Endodermal cell (in vitro differentiated cells): ENCODE measurements at regions not wholly inside any gene's neighbourhood (a gene's known extent, or its start where the extent isn't known, plus 50 kb on each side); places are given as distances from the start of the nearest gene placed in this dataset.

Experiments
- DNase-seq: peaks from one replicate; pipeline ENCODE4 v3.0.0-alpha.2; 2017
- H3K27ac ChIP-seq: 2 replicates; pipeline ENCODE4 v1.5.1; 2013; ENCODE audit warnings: mild to moderate bottlenecking, low read depth, low read length, moderate library complexity
- H3K27me3 ChIP-seq: 2 replicates; pipeline ENCODE4 v1.6.1; 2013; ENCODE audit warnings: mild to moderate bottlenecking, low read length, moderate library complexity; ENCODE audit not compliant: insufficient read depth, control insufficient read depth, poor library complexity, severe bottlenecking
- H3K36me3 ChIP-seq: 2 replicates; pipeline ENCODE4 v1.7.0; 2013; ENCODE audit warnings: mild to moderate bottlenecking, low read length, moderate library complexity; ENCODE audit not compliant: control insufficient read depth, insufficient read depth
- H3K4me1 ChIP-seq: one replicate; pipeline ENCODE4 v1.7.0; 2013; ENCODE audit warnings: low read length; ENCODE audit not compliant: control insufficient read depth, insufficient read depth
- H3K4me3 ChIP-seq: 2 replicates; pipeline ENCODE4 v1.5.1; 2013; ENCODE audit warnings: mild to moderate bottlenecking, low read length, moderate library complexity
- H3K9ac ChIP-seq: 2 replicates; pipeline ENCODE4 v1.6.1; 2013; ENCODE audit warnings: mild to moderate bottlenecking, low read length, moderate library complexity; ENCODE audit not compliant: poor library complexity, severe bottlenecking; ENCODE audit errors: extremely low read depth
- H3K9me3 ChIP-seq: 2 replicates; pipeline ENCODE4 v1.6.1; 2013; ENCODE audit warnings: mild to moderate bottlenecking, low read length, moderate library complexity; ENCODE audit not compliant: control insufficient read depth
- H3K27ac Mint-ChIP-seq: 2 replicates; pipeline ENCODE4 v1.8.0; 2020; ENCODE audit warnings: mixed read lengths
- H3K27me3 Mint-ChIP-seq: 2 replicates; pipeline ENCODE4 v1.8.0; 2021; ENCODE audit warnings: mild to moderate bottlenecking, mixed read lengths; ENCODE audit not compliant: insufficient read depth
- H3K36me3 Mint-ChIP-seq: 2 replicates; pipeline ENCODE4 v1.8.0; 2020; ENCODE audit warnings: low read depth, mixed read lengths
- H3K4me1 Mint-ChIP-seq: 2 replicates; pipeline ENCODE4 v1.8.0; 2020; ENCODE audit warnings: mixed read lengths
- H3K4me3 Mint-ChIP-seq: 2 replicates; pipeline ENCODE4 v1.8.0; 2020; ENCODE audit warnings: mild to moderate bottlenecking, moderate library complexity, mixed read lengths
- H3K9me3 Mint-ChIP-seq: 2 replicates; pipeline ENCODE4 v1.8.0; 2020; ENCODE audit warnings: mild to moderate bottlenecking, mixed read lengths
- CTCF ChIP-seq: fragments of 200-600 bp; sonication (generic); conservative IDR thresholded peaks from 2 replicates; pipeline ENCODE4 v1.5.0; 2021; ENCODE audit warnings: antibody characterized with exemption, mild to moderate bottlenecking
- WGBS, 2 experiments: methylation state at CpG; one replicate each; pipeline versions ENCODE4 v1.1.5 to v1.1.7; 2013; ENCODE audit warnings: missing lambda C conversion rate in 2 of 2, mixed read lengths in 1 of 2; ENCODE audit not compliant: insufficient coverage in 1 of 2, insufficient read length in 1 of 2; 5-methylcytosine and 5-hydroxymethylcytosine counted together

GRCh38 chr3:31240466-31240865 is 292.3 kb upstream of the STT3B start:
- Mint-ChIP-seq H3K9me3 (no peaks in the 10 kb centered on the region), H3K27ac (no peak overlapping the region), H3K36me3 (no peaks in the 10 kb centered on the region), H3K4me3 (no peak overlapping the region), H3K27me3 (peaks cover under 1% of the 10 kb centered on the region), H3K4me1 (no peaks in the 10 kb centered on the region)
- 80% methylated on average over 1 of the region's 1 CpG; no CpG with 5 or more reads in 1 of the 2 experiments for whole genome bisulfite sequencing, 2 experiments
- Histone ChIP-seq H3K9ac (no peak overlapping the region), H3K27me3 (no peaks in the 10 kb centered on the region), H3K4me3 (no peak overlapping the region), H3K4me1 (no peaks in the 10 kb centered on the region), H3K9me3 (no peaks in the 10 kb centered on the region), H3K36me3 (no peaks in the 10 kb centered on the region), H3K27ac (no peak overlapping the region)
- no peak for TF ChIP-seq CTCF
- DNase-seq, result no peak

GRCh38 chr3:31240874-31241273 is 291.9 kb upstream of the STT3B start:
- Mint-ChIP-seq H3K4me1 (no peaks in the 10 kb centered on the region), H3K9me3 (no peaks in the 10 kb centered on the region), H3K36me3 (no peaks in the 10 kb centered on the region), H3K27ac (no peak overlapping the region), H3K4me3 (no peak overlapping the region), H3K27me3 (no peaks in the 10 kb centered on the region)
- TF ChIP-seq CTCF, result no peak
- H3K4me1 ChIP-seq, result no peaks in the 10 kb centered on the region
- no peak overlapping the region for H3K4me3 ChIP-seq
- H3K9me3 ChIP-seq, result no peaks in the 10 kb centered on the region
- WGBS, 2 experiments, result 88% methylated on average over 1 of the region's 1 CpG; no CpG with 5 or more reads in 1 of the 2 experiments
- no peak overlapping the region for H3K27ac ChIP-seq
- no peak overlapping the region for H3K9ac ChIP-seq
- H3K36me3 ChIP-seq, result no peaks in the 10 kb centered on the region
- H3K27me3 ChIP-seq, result no peaks in the 10 kb centered on the region
- no peak for DNase-seq

- Mint-ChIP-seq H3K9me3 (no peaks in the 10 kb centered on the region), H3K4me3 (no peak overlapping the region), H3K36me3 (no peaks in the 10 kb centered on the region), H3K27me3 (no peaks in the 10 kb centered on the region), H3K4me1 (peaks cover 4% of the 10 kb centered on the region), H3K27ac (no peak overlapping the region)
- no peaks in the 10 kb centered on the region for H3K4me1 ChIP-seq
- no peak overlapping the region for H3K4me3 ChIP-seq
- WGBS, 2 experiments, result 95 to 100% methylated on average over 3 of the region's 3 CpGs
- H3K27ac ChIP-seq, result no peak overlapping the region
- H3K9ac ChIP-seq, result no peak overlapping the region
- TF ChIP-seq CTCF, result no peak
- no peaks in the 10 kb centered on the region for H3K36me3 ChIP-seq
- H3K9me3 ChIP-seq, result no peaks in the 10 kb centered on the region
- no peaks in the 10 kb centered on the region for H3K27me3 ChIP-seq
- no peak for DNase-seq
Measured at GRCh38 chr3:31241533-31241932, 291.2 kb upstream of the STT3B start.
